A673 (cell line): ENCODE measurements at regions not wholly inside any gene's neighbourhood (a gene's known extent, or its start where the extent isn't known, plus 50 kb on each side); places are given as distances from the start of the nearest gene placed in this dataset.

Experiments
- CTCF ChIP-seq: fragments of 300-800, 200-600 bp; sonication (generic); conservative IDR thresholded peaks from 2 replicates; pipeline ENCODE4 v1.5.1; 2017; ENCODE audit warnings: low read depth, mild to moderate bottlenecking, antibody characterized with exemption, low read length, moderate library complexity, mixed read lengths
- EZH2 ChIP-seq: fragments of 200-600 bp; sonication (generic); IDR thresholded peaks from 2 replicates; pipeline ENCODE4 v1.6.1; 2017; ENCODE audit warnings: borderline replicate concordance, low read depth, mild to moderate bottlenecking, mixed read lengths, antibody characterized with exemption, low read length; ENCODE audit not compliant: poor library complexity, severe bottlenecking

- no peak for TF ChIP-seq CTCF
- TF ChIP-seq EZH2, result no peak
These were observed 206.8 kb downstream of the DACT1 start for GRCh38 chr14:58844544-58844943.
